ENCODE measurements at regions not wholly inside any gene's neighbourhood (a gene's known extent, or its start where the extent isn't known, plus 50 kb on each side); places are given as distances from the start of the nearest gene placed in this dataset.

GRCh38 chr16:79284766-79285165 is 315.8 kb downstream of the MAF start:
- no peaks in the 10 kb centered on the region for H3K36me3 Mint-ChIP-seq (ENCODE audit: low read depth)
- ATAC-seq (ENCODE audit: low read depth) (no peak), DNase-seq (no peak)
- H3K27ac Mint-ChIP-seq = no peak overlapping the region
- no peaks in the 10 kb centered on the region for H3K9me3 Mint-ChIP-seq
- intact Hi-C loops (cut with micrococcal nuclease) = loop anchor here (5.0 to 10.0 kb wide), 2 partner anchors 318 to 1390 kb away; partner anchors contain the start of gene MAF
- CTCF ChIA-PET = no interaction called here
- peaks cover 60% of the 10 kb centered on the region for H3K27me3 Mint-ChIP-seq
- H3K4me1 Mint-ChIP-seq = peaks cover 28% of the 10 kb centered on the region
- no peak overlapping the region for H3K4me3 Mint-ChIP-seq
- POLR2A ChIA-PET = no interaction called here
- no peak for TF ChIP-seq CTCF (IDR thresholded peaks at IDR 0.05)

GRCh38 chr16:79283578-79283977 is 317.0 kb downstream of the MAF start:
- H3K36me3 Mint-ChIP-seq (ENCODE audit: low read depth) = no peaks in the 10 kb centered on the region
- DNase-seq (no peak), ATAC-seq (ENCODE audit: low read depth) (no peak)
- ChIA-PET CTCF (interaction anchor here (1.0 kb wide), 1 partner anchor 9 kb away, joined by 3 read pairs; no protein-coding TSS in a partner anchor), POLR2A (interaction anchor here (0.7 to 1.5 kb wide), 2 partner anchors 9 to 15 kb away, joined by 5 to 7 read pairs; no protein-coding TSS in a partner anchor)
- intact Hi-C loops (cut with micrococcal nuclease) = loop anchor here (10.0 kb wide), 1 partner anchor 1391 kb away; no protein-coding TSS in a partner anchor
- no peaks in the 10 kb centered on the region for H3K9me3 Mint-ChIP-seq
- no peak for TF ChIP-seq CTCF (IDR thresholded peaks at IDR 0.05)
- peaks cover 28% of the 10 kb centered on the region for H3K4me1 Mint-ChIP-seq
- no peak overlapping the region for H3K27ac Mint-ChIP-seq
- H3K27me3 Mint-ChIP-seq = peaks cover 58% of the 10 kb centered on the region
- H3K4me3 Mint-ChIP-seq = no peak overlapping the region

GRCh38 chr16:79282806-79283205 is 317.7 kb downstream of the MAF start:
- Mint-ChIP-seq H3K4me3 (no peak overlapping the region), H3K27me3 (peaks cover 59% of the 10 kb centered on the region), H3K36me3 (ENCODE audit: low read depth) (no peaks in the 10 kb centered on the region), H3K9me3 (no peaks in the 10 kb centered on the region), H3K27ac (no peak overlapping the region), H3K4me1 (peaks cover 31% of the 10 kb centered on the region)
- ATAC-seq (ENCODE audit: low read depth) (no peak), DNase-seq (no peak)
- TF ChIP-seq CTCF (IDR thresholded peaks at IDR 0.05) = no peak
- ChIA-PET POLR2A (no interaction called here), CTCF (no interaction called here)
- intact Hi-C loops (cut with micrococcal nuclease) = loop anchor here (10.0 kb wide), 1 partner anchor 1392 kb away; no protein-coding TSS in a partner anchor

- H3K9me3 Mint-ChIP-seq = no peaks in the 10 kb centered on the region
- H3K4me3 Mint-ChIP-seq = no peak overlapping the region
- no peak overlapping the region for H3K27ac Mint-ChIP-seq
- peaks cover 8% of the 10 kb centered on the region for H3K4me1 Mint-ChIP-seq
- no peak for DNase-seq
- ChIA-PET CTCF (no interaction called here), POLR2A (interaction anchor here (0.6 kb wide), 1 partner anchor 317 kb away, joined by 4 read pairs; no protein-coding TSS in a partner anchor)
- peaks cover 47% of the 10 kb centered on the region for H3K27me3 Mint-ChIP-seq
- intact Hi-C loops (cut with micrococcal nuclease) = no loop called here
- no peak for TF ChIP-seq CTCF (IDR thresholded peaks at IDR 0.05)
- H3K36me3 Mint-ChIP-seq (ENCODE audit: low read depth) = no peaks in the 10 kb centered on the region
- ATAC-seq (ENCODE audit: low read depth) = no peak
Observed at GRCh38 chr16:79278506-79278905, 322.0 kb downstream of the MAF start.

GRCh38 chr16:79276501-79276900 is 324.0 kb downstream of the MAF start:
- H3K4me3 Mint-ChIP-seq = no peak overlapping the region
- TF ChIP-seq CTCF (IDR thresholded peaks at IDR 0.05) = no peak
- no peaks in the 10 kb centered on the region for H3K9me3 Mint-ChIP-seq
- POLR2A ChIA-PET = no interaction called here
- H3K36me3 Mint-ChIP-seq (ENCODE audit: low read depth) = no peaks in the 10 kb centered on the region
- H3K27me3 Mint-ChIP-seq = peaks cover 44% of the 10 kb centered on the region
- intact Hi-C loops (cut with micrococcal nuclease) = no loop called here
- ATAC-seq (ENCODE audit: low read depth) = no peak
- CTCF ChIA-PET = no interaction called here
- DNase-seq = no peak
- H3K27ac Mint-ChIP-seq = no peak overlapping the region
- peaks cover 8% of the 10 kb centered on the region for H3K4me1 Mint-ChIP-seq
